Mammary epithelial cell (primary cell): ENCODE measurements at regions not wholly inside any gene's neighbourhood (a gene's known extent, or its start where the extent isn't known, plus 50 kb on each side); places are given as distances from the start of the nearest gene placed in this dataset.

Experiments
- EZH2 ChIP-seq: IDR thresholded peaks from 2 replicates; pipeline ENCODE4 v1.6.1; 2012; ENCODE audit warnings: low read length, inconsistent platforms, borderline replicate concordance
- TF ChIP-seq, protein P1 (sequence below), 2 donors: IDR thresholded peaks in 1 of 2; conservative IDR thresholded peaks in 1 of 2; 2 replicates each; pipeline ENCODE4 v1.5.1; 2011 to 2012; ENCODE audit warnings: inconsistent platforms in 2 of 2, low read length in 2 of 2, mild to moderate bottlenecking in 2 of 2, control low read depth in 1 of 2, low read depth in 1 of 2; ENCODE audit not compliant: insufficient read depth in 1 of 2; ENCODE audit errors: extremely low read depth in 1 of 2

DNA sequence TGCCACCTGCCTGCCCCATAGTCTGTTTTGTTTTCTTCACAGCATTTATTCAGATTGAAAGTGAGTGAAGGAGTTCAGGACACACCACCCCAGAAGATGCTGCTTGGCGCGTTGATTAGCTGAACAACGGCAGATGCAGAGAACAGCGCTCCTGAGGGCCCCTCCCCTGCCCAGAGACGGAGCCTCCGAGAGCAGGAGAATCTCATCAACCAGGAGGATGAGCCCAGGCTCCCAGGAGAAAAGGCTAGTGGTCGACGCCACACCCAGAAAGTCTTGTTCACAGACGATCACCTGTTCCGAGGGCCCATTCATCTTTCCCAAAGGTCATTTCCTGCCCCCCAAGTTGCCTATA is 180.4 kb upstream of the PPP1R26 start:
- TF ChIP-seq, protein P1, sequence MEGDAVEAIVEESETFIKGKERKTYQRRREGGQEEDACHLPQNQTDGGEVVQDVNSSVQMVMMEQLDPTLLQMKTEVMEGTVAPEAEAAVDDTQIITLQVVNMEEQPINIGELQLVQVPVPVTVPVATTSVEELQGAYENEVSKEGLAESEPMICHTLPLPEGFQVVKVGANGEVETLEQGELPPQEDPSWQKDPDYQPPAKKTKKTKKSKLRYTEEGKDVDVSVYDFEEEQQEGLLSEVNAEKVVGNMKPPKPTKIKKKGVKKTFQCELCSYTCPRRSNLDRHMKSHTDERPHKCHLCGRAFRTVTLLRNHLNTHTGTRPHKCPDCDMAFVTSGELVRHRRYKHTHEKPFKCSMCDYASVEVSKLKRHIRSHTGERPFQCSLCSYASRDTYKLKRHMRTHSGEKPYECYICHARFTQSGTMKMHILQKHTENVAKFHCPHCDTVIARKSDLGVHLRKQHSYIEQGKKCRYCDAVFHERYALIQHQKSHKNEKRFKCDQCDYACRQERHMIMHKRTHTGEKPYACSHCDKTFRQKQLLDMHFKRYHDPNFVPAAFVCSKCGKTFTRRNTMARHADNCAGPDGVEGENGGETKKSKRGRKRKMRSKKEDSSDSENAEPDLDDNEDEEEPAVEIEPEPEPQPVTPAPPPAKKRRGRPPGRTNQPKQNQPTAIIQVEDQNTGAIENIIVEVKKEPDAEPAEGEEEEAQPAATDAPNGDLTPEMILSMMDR (conservative IDR thresholded peaks at IDR 0.05 in 1 of 2, IDR thresholded peaks at IDR 0.05 in 1 of 2; ENCODE audit: extremely low read depth in 1 of 2, insufficient read depth in 1 of 2, low read depth in 1 of 2, low read length in 2 of 2) = no peak
- no peak for TF ChIP-seq EZH2
